Lung (tissue), 11 donors: ENCODE measurements at regions not wholly inside any gene's neighbourhood (a gene's known extent, or its start where the extent isn't known, plus 50 kb on each side); places are given as distances from the start of the nearest gene placed in this dataset.

Experiments used
- ATAC-seq: fragments of 200-7000 bp; cut with Tn5 transposase; one replicate; pipeline ENCODE4 v1.9.1; 2020; ENCODE audit warnings: moderate number of reproducible peaks; ENCODE audit not compliant: insufficient read depth, low FRiP score
- DNase-seq, 3 donors: peaks; one replicate each; pipeline ENCODE4 v3.0.0-alpha.2; 2013 to 2017
- H3K27ac ChIP-seq, 2 donors: one replicate each; pipeline ENCODE4 v1.5.1; 2013; ENCODE audit warnings: mild to moderate bottlenecking in 2 of 2, moderate library complexity in 2 of 2, control low read depth in 1 of 2, inconsistent platforms in 1 of 2, low read depth in 1 of 2, low read length in 1 of 2
- H3K27me3 ChIP-seq, 3 donors: one replicate each; pipeline ENCODE4 v1.5.1; 2013; ENCODE audit warnings: low read length in 2 of 3; ENCODE audit not compliant: control insufficient read depth in 3 of 3, insufficient read depth in 3 of 3
- H3K36me3 ChIP-seq, 4 donors: one replicate each; pipeline ENCODE4 v1.5.1; 2013; ENCODE audit warnings: low read length in 4 of 4, mild to moderate bottlenecking in 1 of 4, moderate library complexity in 1 of 4; ENCODE audit not compliant: control insufficient read depth in 4 of 4, insufficient read depth in 4 of 4
- H3K4me1 ChIP-seq, 5 donors: one replicate each; pipeline ENCODE4 v1.5.1; 2013; ENCODE audit warnings: low read length in 5 of 5, mild to moderate bottlenecking in 2 of 5, moderate library complexity in 1 of 5; ENCODE audit not compliant: control insufficient read depth in 5 of 5, insufficient read depth in 5 of 5
- H3K4me3 ChIP-seq: one replicate; pipeline ENCODE4 v1.5.1; 2013; ENCODE audit warnings: mild to moderate bottlenecking, control low read depth, moderate library complexity
- H3K9ac ChIP-seq, 2 donors: one replicate each; pipeline ENCODE4 v1.5.1; 2013; ENCODE audit warnings: low read length in 2 of 2, control low read depth in 1 of 2; ENCODE audit not compliant: insufficient read depth in 1 of 2
- H3K9me3 ChIP-seq, 4 donors: one replicate each; pipeline ENCODE4 v1.5.1; 2013; ENCODE audit warnings: low read length in 3 of 4, mild to moderate bottlenecking in 1 of 4, moderate library complexity in 1 of 4; ENCODE audit not compliant: control insufficient read depth in 4 of 4, insufficient read depth in 3 of 4
- WGBS, 2 donors: extraction: QIAGEN DNeasy Blood & Tissue Kit; methylation state at CpG; one replicate each; pipeline ENCODE4 v1.1.7; 2013; 5-methylcytosine and 5-hydroxymethylcytosine counted together
- TF ChIP-seq, protein P1 (sequence below): IDR thresholded peaks from 2 replicates; pipeline ENCODE4 v1.5.1; 2012; ENCODE audit warnings: mild to moderate bottlenecking; ENCODE audit errors: control extremely low read depth, extremely low read depth
- donor health status: control.
- donor health status: control.
- donor health status: Bipolar disorder and iron deficiency.
- donor health status: healthy.
- donor health status: DM: yes; HTN: yes; CAD: no.

DNA sequence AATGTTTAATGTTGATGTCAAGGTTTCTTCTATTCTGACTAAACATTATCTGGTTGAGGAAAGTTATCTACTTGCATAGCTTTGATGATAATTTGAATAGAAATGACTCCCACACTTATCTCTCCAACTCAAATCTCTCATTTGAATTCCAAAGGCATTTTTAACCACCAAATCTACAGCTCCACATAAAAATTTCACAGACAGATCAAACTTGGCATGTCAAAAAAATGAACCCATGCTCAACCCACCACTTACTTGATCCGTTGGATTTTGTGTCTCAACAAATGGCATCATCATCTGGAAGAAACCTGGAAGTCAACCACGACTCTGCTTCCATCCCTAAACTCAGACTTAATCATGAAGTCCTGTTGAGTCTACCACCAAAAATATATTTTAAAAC is 1050.4 kb downstream of the EFNB2 start:
- no peaks in the 10 kb centered on the region for H3K4me1 ChIP-seq
- 85 to 92% methylated on average over 2 of the region's 2 CpGs for WGBS, 2 donors

DNA sequence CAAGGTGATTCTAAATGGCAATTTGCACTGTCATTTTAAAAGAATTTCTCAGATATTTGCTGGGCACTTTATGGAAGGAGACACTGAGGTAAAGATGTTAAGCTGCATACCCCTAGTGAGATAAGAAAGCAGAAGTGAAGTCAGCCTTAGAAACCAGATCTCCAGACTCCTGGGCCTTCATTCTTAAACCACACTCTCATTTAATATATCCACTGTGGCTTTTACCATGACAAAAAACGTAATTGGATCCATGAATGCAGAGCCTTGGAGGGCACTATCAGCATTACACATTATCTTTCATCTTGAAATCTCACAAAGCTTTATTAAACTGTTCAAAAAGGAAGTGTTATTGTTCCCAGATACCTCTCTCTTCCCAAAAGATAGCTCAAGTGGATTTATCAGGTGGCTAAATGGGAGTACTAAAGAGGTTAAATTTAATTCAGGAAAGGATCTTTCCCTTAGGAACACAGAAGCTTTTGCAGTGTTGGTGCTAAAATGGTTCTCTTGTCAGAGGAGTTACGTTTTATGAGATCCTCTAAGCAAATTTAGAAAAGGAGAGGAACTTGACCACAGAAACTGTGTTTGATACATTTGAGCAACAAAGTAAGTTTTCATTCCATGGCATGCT is 1060.4 kb downstream of the EFNB2 start:
- Histone ChIP-seq H3K9me3 (no peaks in the 10 kb centered on the region), H3K9ac (no peak overlapping the region), H3K27me3 (no peaks in the 10 kb centered on the region), H3K36me3 (no peaks in the 10 kb centered on the region), H3K27ac (no peak overlapping the region), H3K4me3 (no peak overlapping the region), H3K4me1 (peaks cover 0 to 12% (median 0%) of the 10 kb centered on the region in 5 donors)
- no peak for DNase-seq
- no peak for ATAC-seq
- TF ChIP-seq, protein P1, sequence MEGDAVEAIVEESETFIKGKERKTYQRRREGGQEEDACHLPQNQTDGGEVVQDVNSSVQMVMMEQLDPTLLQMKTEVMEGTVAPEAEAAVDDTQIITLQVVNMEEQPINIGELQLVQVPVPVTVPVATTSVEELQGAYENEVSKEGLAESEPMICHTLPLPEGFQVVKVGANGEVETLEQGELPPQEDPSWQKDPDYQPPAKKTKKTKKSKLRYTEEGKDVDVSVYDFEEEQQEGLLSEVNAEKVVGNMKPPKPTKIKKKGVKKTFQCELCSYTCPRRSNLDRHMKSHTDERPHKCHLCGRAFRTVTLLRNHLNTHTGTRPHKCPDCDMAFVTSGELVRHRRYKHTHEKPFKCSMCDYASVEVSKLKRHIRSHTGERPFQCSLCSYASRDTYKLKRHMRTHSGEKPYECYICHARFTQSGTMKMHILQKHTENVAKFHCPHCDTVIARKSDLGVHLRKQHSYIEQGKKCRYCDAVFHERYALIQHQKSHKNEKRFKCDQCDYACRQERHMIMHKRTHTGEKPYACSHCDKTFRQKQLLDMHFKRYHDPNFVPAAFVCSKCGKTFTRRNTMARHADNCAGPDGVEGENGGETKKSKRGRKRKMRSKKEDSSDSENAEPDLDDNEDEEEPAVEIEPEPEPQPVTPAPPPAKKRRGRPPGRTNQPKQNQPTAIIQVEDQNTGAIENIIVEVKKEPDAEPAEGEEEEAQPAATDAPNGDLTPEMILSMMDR = no peak
- 61 to 69% methylated on average over 2 of the region's 2 CpGs for WGBS, 2 donors

More for the DNA sequence above, 1050.4 kb downstream of the EFNB2 start:
- Histone ChIP-seq H3K27me3 (no peaks in the 10 kb centered on the region), H3K27ac (no peak overlapping the region), H3K9me3 (no peaks in the 10 kb centered on the region), H3K4me3 (no peak overlapping the region), H3K9ac (no peak overlapping the region), H3K36me3 (no peaks in the 10 kb centered on the region)
- no peak for ATAC-seq
- DNase-seq = no peak
- TF ChIP-seq, protein P1 = no peak

DNA sequence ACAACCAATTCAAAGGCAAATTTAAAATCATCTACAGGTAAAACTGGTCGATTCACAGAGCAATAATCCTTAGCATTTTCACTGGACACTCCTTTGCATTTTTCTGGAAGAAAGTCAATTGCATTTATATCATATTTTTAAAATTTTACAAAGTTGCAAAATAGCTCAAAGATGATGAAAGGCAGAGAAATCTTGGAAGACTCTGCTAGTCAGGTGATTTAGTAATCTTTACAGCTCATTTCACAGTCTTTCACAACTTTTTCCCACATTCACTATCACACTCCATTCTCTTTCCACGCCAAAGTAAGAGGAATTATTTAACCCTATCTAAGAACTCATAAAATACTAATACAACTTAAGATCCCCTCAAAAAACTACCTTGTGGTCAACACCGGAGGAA is 1063.8 kb downstream of the EFNB2 start:
- no peak overlapping the region for H3K27ac ChIP-seq
- TF ChIP-seq, protein P1 = no peak
- WGBS, 2 donors = 72 to 78% methylated on average over 3 of the region's 3 CpGs
- ATAC-seq = no peak
- H3K9me3 ChIP-seq = peaks cover 0 to 2% (median 0%) of the 10 kb centered on the region in 4 donors
- no peak overlapping the region for H3K9ac ChIP-seq
- H3K27me3 ChIP-seq = no peaks in the 10 kb centered on the region
- peaks cover 0 to 12% (median 0%) of the 10 kb centered on the region in 5 donors for H3K4me1 ChIP-seq
- H3K36me3 ChIP-seq = no peaks in the 10 kb centered on the region
- H3K4me3 ChIP-seq = no peak overlapping the region
- DNase-seq = peak in 2 of 3 donors; percentile 71 to 85

DNA sequence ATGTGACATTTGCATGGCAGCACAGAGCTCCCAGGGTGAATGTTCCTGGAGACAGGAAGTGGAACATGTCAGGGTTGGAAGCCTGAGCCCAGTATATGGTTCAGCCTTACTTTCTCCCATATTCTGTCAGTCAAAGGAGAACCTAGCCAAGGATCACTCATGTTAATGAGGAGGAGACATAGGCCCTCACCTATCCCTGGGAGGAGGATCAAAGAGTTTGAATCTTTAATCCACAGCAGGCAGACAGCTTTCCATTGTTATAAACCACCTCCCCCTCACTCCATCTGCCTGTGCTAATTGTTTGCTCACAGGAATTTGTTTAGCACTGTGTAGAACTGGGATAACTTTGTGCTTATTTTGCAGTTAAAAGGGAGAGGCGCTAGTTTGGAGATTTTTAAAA is 1069.1 kb downstream of the EFNB2 start:
- TF ChIP-seq, protein P1 = no peak
- H3K36me3 ChIP-seq = no peaks in the 10 kb centered on the region
- 86 to 90% methylated on average over 1 of the region's 1 CpG for WGBS, 2 donors
- no peaks in the 10 kb centered on the region for H3K27me3 ChIP-seq
- DNase-seq (no peak), ATAC-seq (no peak)
- no peak overlapping the region for H3K9ac ChIP-seq
- H3K9me3 ChIP-seq = peaks cover 0 to 2% (median 0%) of the 10 kb centered on the region in 4 donors
- H3K4me1 ChIP-seq = peaks cover 0 to 21% (median 0%) of the 10 kb centered on the region in 5 donors
- H3K27ac ChIP-seq = no peak overlapping the region
- no peak overlapping the region for H3K4me3 ChIP-seq
